ENCODE measurements at regions not wholly inside any gene's neighbourhood (a gene's known extent, or its start where the extent isn't known, plus 50 kb on each side); places are given as distances from the start of the nearest gene placed in this dataset.

DNA sequence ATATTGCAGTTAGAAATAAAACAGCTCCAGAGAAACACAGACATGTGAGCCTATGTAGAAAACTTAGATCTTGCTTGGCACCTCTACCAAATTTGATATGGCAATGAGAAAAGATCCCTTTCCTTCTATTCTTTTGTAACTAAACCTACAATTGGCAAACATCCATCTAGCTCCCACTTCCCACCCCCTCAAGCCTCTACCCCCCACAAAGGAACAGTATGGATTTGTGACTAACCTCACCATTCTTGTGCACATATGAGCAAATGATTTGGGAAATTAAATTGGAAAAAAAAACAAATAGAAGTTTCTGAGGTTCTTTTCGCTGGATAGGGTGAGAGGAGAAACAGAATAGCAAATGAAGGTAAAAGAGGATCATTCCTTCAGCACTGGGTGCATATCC is 85.8 kb upstream of the TIAM2 start:
- TF ChIP-seq POLR2AphosphoS5 (IDR thresholded peaks at IDR 0.05): no peak
- no peak for TF ChIP-seq CTCF (IDR thresholded peaks at IDR 0.05)
- TF ChIP-seq POLR2A (IDR thresholded peaks at IDR 0.05): no peak

DNA sequence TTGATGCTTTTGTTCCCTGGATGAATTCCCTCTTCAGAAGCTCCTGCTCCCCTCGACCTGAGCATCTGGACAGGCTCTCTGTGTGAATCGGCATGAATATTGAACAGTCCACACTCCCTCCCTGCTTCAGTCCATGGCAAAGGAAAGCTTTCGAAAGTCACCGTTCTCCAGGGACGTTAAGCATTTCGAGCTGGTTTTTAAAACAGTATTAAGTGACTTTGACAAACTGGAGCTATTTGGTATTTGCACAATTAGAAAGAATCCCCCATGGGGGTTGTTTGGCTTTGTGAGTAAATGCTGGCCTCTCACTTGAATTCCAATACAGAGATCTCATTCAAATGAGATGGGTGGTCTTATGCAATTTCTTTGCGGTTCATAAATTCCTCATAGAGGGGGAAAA is 85.3 kb upstream of the TIAM2 start:
- intact Hi-C loops (cut with DNase I; ENCODE audit: low total_unique reads): no loop called here

More for the DNA sequence above, 85.8 kb upstream of the TIAM2 start:
- intact Hi-C loops (cut with DNase I; ENCODE audit: low total_unique reads): no loop called here
- Histone ChIP-seq H3K27ac (no peak overlapping the region), H3K27me3 (no peaks in the 10 kb centered on the region), H3K4me3 (no peak overlapping the region), H3K4me1 (no peaks in the 10 kb centered on the region), H3K9me3 (no peaks in the 10 kb centered on the region), H3K36me3 (no peaks in the 10 kb centered on the region)
- DNase-seq (ENCODE audit: low spot score in 2 of 2): no peak

GRCh38 chr6:154914288-154914687 is 80.8 kb upstream of the TIAM2 start:
- intact Hi-C loops (cut with DNase I; ENCODE audit: low total_unique reads): no loop called here
- Histone ChIP-seq H3K27me3 (no peaks in the 10 kb centered on the region), H3K4me1 (no peaks in the 10 kb centered on the region), H3K27ac (no peak overlapping the region), H3K4me3 (no peak overlapping the region), H3K9me3 (no peaks in the 10 kb centered on the region), H3K36me3 (no peaks in the 10 kb centered on the region)
- TF ChIP-seq CTCF (IDR thresholded peaks at IDR 0.05): no peak
- no peak for TF ChIP-seq POLR2A (IDR thresholded peaks at IDR 0.05)
- no peak for TF ChIP-seq POLR2AphosphoS5 (IDR thresholded peaks at IDR 0.05)
- DNase-seq (ENCODE audit: low spot score in 2 of 2): no peak

More for the DNA sequence above, 85.3 kb upstream of the TIAM2 start:
- Histone ChIP-seq H3K4me1 (no peaks in the 10 kb centered on the region), H3K4me3 (no peak overlapping the region), H3K27ac (no peak overlapping the region), H3K36me3 (no peaks in the 10 kb centered on the region), H3K27me3 (no peaks in the 10 kb centered on the region), H3K9me3 (no peaks in the 10 kb centered on the region)
- no peak for TF ChIP-seq CTCF (IDR thresholded peaks at IDR 0.05)
- no peak for TF ChIP-seq POLR2A (IDR thresholded peaks at IDR 0.05)
- no peak for TF ChIP-seq POLR2AphosphoS5 (IDR thresholded peaks at IDR 0.05)
- no peak for DNase-seq (ENCODE audit: low spot score in 2 of 2)

GRCh38 chr6:154916857-154917256 is 78.3 kb upstream of the TIAM2 start:
- H3K9me3 ChIP-seq: no peaks in the 10 kb centered on the region
- H3K4me3 ChIP-seq: no peak overlapping the region
- H3K27me3 ChIP-seq: no peaks in the 10 kb centered on the region
- intact Hi-C loops (cut with DNase I; ENCODE audit: low total_unique reads): loop anchor here (2.0 to 5.0 kb wide), 2 partner anchors 58 to 1655 kb away; no protein-coding TSS in a partner anchor
- no peak for TF ChIP-seq POLR2A (IDR thresholded peaks at IDR 0.05)
- TF ChIP-seq POLR2AphosphoS5 (IDR thresholded peaks at IDR 0.05): no peak
- TF ChIP-seq CTCF (IDR thresholded peaks at IDR 0.05): no peak
- no peak for DNase-seq (ENCODE audit: low spot score in 2 of 2)
- H3K36me3 ChIP-seq: no peaks in the 10 kb centered on the region
- H3K4me1 ChIP-seq: no peaks in the 10 kb centered on the region
- no peak overlapping the region for H3K27ac ChIP-seq

GRCh38 chr6:154917941-154918340 is 77.2 kb upstream of the TIAM2 start:
- intact Hi-C loops (cut with DNase I; ENCODE audit: low total_unique reads): loop anchor here (2.0 to 5.0 kb wide), 2 partner anchors 59 to 1654 kb away; no protein-coding TSS in a partner anchor
- Histone ChIP-seq H3K9me3 (no peaks in the 10 kb centered on the region), H3K4me1 (no peaks in the 10 kb centered on the region), H3K4me3 (no peak overlapping the region), H3K36me3 (no peaks in the 10 kb centered on the region), H3K27ac (no peak overlapping the region), H3K27me3 (no peaks in the 10 kb centered on the region)
- TF ChIP-seq POLR2A (IDR thresholded peaks at IDR 0.05) (no peak), POLR2AphosphoS5 (IDR thresholded peaks at IDR 0.05) (no peak), CTCF (IDR thresholded peaks at IDR 0.05) (no peak)
- DNase-seq (ENCODE audit: low spot score in 2 of 2): no peak

Data from breast epithelium (tissue), 4 donors.